ENCODE measurements at regions not wholly inside any gene's neighbourhood (a gene's known extent, or its start where the extent isn't known, plus 50 kb on each side); places are given as distances from the start of the nearest gene placed in this dataset.

GRCh38 chr11:28592141-28592540 is 484.0 kb downstream of the METTL15 start:
- DNase-seq = no peak

GRCh38 chr11:28584992-28585391 is 476.8 kb downstream of the METTL15 start:
- peak; percentile 60 for DNase-seq

GRCh38 chr11:28582506-28582905 is 474.3 kb downstream of the METTL15 start:
- DNase-seq = no peak

- peak; percentile 78 for DNase-seq
Measured at GRCh38 chr11:28581286-28582242, 473.4 kb downstream of the METTL15 start.

- no peak for DNase-seq
Measured at GRCh38 chr11:28571371-28571770, 463.2 kb downstream of the METTL15 start.

GRCh38 chr11:28569106-28569505 is 460.9 kb downstream of the METTL15 start:
- no peak for DNase-seq

- DNase-seq = peak; percentile 94
Measured at GRCh38 chr11:28566339-28567089, 458.3 kb downstream of the METTL15 start.

- no peak for DNase-seq
Measured at GRCh38 chr11:28559492-28559891, 451.3 kb downstream of the METTL15 start.

- DNase-seq = no peak
Measured at GRCh38 chr11:28547321-28547741, 439.1 kb downstream of the METTL15 start.

GRCh38 chr11:28545536-28545935 is 437.3 kb downstream of the METTL15 start:
- no peak for DNase-seq

- DNase-seq = no peak
Measured at GRCh38 chr11:28542561-28542960, 434.4 kb downstream of the METTL15 start.

- DNase-seq = peak; percentile 58
Measured at GRCh38 chr11:28539239-28540030, 431.2 kb downstream of the METTL15 start.

GRCh38 chr11:28537822-28538221 is 429.6 kb downstream of the METTL15 start:
- no peak for DNase-seq

- no peak for DNase-seq
Measured at GRCh38 chr11:28536504-28537267, 428.5 kb downstream of the METTL15 start.

- DNase-seq = no peak
Measured at GRCh38 chr11:28535677-28536076, 427.5 kb downstream of the METTL15 start.

GRCh38 chr11:28529540-28530410 is 421.6 kb downstream of the METTL15 start:
- peak; percentile 70 for DNase-seq

- peak; percentile 81 for DNase-seq
Measured at GRCh38 chr11:28529046-28529445, 420.9 kb downstream of the METTL15 start.

- no peak for DNase-seq
Measured at GRCh38 chr11:28528217-28528616, 420.0 kb downstream of the METTL15 start.

- DNase-seq = peak; percentile 10
Measured at GRCh38 chr11:28526406-28526751, 418.2 kb downstream of the METTL15 start.

GRCh38 chr11:28525636-28526405 is 417.6 kb downstream of the METTL15 start:
- no peak for DNase-seq
